ENCODE measurements at regions not wholly inside any gene's neighbourhood (a gene's known extent, or its start where the extent isn't known, plus 50 kb on each side); places are given as distances from the start of the nearest gene placed in this dataset.

- H3K9me3 ChIP-seq: no peaks in the 10 kb centered on the region
- no peak overlapping the region for H3K4me3 ChIP-seq
- DNase-seq: no peak
- H3K27me3 ChIP-seq: no peaks in the 10 kb centered on the region
- H3K27ac ChIP-seq: no peak overlapping the region
- intact Hi-C loops (cut with DNase I): no loop called here
- TF ChIP-seq, protein P1, sequence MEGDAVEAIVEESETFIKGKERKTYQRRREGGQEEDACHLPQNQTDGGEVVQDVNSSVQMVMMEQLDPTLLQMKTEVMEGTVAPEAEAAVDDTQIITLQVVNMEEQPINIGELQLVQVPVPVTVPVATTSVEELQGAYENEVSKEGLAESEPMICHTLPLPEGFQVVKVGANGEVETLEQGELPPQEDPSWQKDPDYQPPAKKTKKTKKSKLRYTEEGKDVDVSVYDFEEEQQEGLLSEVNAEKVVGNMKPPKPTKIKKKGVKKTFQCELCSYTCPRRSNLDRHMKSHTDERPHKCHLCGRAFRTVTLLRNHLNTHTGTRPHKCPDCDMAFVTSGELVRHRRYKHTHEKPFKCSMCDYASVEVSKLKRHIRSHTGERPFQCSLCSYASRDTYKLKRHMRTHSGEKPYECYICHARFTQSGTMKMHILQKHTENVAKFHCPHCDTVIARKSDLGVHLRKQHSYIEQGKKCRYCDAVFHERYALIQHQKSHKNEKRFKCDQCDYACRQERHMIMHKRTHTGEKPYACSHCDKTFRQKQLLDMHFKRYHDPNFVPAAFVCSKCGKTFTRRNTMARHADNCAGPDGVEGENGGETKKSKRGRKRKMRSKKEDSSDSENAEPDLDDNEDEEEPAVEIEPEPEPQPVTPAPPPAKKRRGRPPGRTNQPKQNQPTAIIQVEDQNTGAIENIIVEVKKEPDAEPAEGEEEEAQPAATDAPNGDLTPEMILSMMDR (IDR thresholded peaks at IDR 0.05): no peak
- no peak for TF ChIP-seq EP300 (IDR thresholded peaks at IDR 0.05)
- no peak for TF ChIP-seq POLR2A (IDR thresholded peaks at IDR 0.05)
- H3K4me1 ChIP-seq (ENCODE audit: insufficient read depth): no peaks in the 10 kb centered on the region
- WGBS, 3 donors: 90 to 95% (median 93%) methylated on average over 1 of the region's 1 CpG
- H3K36me3 ChIP-seq: no peaks in the 10 kb centered on the region
Observed at GRCh38 chr7:9874182-9874581, 1099.5 kb upstream of the PHF14 start.

DNA sequence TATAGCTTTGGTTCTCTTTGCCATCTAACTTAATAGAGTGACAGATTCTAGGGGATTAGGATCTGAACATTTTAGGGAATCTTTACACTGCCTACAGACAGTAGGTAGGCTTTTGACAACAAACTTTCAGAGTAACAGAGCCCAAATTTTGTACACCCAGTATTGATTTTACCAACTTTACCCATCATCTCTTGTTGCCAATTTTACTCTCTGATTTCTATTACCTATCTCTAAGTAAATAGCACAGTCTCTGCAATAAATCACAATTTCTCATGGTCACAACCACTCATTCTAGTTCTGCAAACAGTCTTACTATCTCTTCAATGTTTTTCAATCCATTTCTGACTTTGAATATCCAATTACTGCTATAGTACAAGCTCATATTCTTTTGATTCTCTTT lies 1097.6 kb upstream of the PHF14 start:
- no peak overlapping the region for H3K27ac ChIP-seq
- TF ChIP-seq, protein P1 (IDR thresholded peaks at IDR 0.05): no peak
- TF ChIP-seq EP300 (IDR thresholded peaks at IDR 0.05) (no peak), POLR2A (IDR thresholded peaks at IDR 0.05) (no peak)
- H3K4me3 ChIP-seq: no peak overlapping the region
- no peaks in the 10 kb centered on the region for H3K9me3 ChIP-seq
- intact Hi-C loops (cut with DNase I): no loop called here
- H3K4me1 ChIP-seq (ENCODE audit: insufficient read depth): no peaks in the 10 kb centered on the region
- DNase-seq: no peak
- no peaks in the 10 kb centered on the region for H3K27me3 ChIP-seq
- no peaks in the 10 kb centered on the region for H3K36me3 ChIP-seq

DNA sequence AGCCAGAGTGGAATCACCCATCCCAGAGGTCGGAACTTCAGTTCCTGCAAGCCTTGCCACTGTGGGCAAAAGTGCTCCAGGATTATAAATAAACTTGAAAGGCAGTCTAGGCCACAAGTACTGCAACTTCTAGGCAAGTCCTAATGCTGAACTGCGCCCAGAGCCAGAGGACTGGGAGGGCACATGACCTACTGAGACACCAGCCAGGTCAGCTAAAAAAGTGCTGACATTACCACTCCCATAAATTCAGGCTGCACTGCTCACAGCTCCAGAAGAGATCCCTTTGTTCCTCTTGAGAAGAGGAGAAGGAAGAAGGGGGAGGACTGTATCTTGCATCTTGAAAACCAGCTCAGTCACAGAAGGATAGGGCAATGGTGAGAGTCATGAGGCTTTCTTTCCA lies 1084.1 kb upstream of the PHF14 start:
- Histone ChIP-seq H3K9me3 (no peaks in the 10 kb centered on the region), H3K4me3 (no peak overlapping the region), H3K27ac (no peak overlapping the region), H3K36me3 (no peaks in the 10 kb centered on the region), H3K27me3 (no peaks in the 10 kb centered on the region), H3K4me1 (ENCODE audit: insufficient read depth) (no peaks in the 10 kb centered on the region)
- DNase-seq: no peak
- 49 to 72% (median 62%) methylated on average over 2 of the region's 2 CpGs for WGBS, 3 donors
- intact Hi-C loops (cut with DNase I): no loop called here
- TF ChIP-seq POLR2A (IDR thresholded peaks at IDR 0.05): no peak
- TF ChIP-seq EP300 (IDR thresholded peaks at IDR 0.05): no peak
- TF ChIP-seq, protein P1 (IDR thresholded peaks at IDR 0.05): no peak

DNA sequence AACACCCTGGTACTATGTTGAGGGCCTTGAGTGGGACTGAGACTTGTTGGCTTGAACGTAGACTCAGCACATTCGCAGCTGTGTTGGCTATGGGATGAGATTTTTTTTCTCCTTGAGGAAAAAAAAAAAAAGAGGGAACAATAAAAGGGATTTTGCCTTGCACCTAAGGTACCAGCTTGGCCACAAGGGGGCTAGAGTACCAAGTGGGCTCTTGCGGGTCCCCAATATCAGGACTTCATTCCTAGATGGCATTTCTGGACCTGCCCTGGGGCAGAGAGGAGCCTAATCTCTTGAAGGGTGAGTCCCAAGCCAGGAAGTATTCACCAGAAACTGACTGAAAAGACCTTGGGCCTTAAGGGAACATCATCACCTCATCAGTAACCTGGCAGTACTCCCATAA lies 1083.6 kb upstream of the PHF14 start:
- H3K27me3 ChIP-seq: no peaks in the 10 kb centered on the region
- intact Hi-C loops (cut with DNase I): no loop called here
- H3K27ac ChIP-seq: no peak overlapping the region
- no peaks in the 10 kb centered on the region for H3K4me1 ChIP-seq (ENCODE audit: insufficient read depth)
- H3K9me3 ChIP-seq: no peaks in the 10 kb centered on the region
- DNase-seq: no peak
- TF ChIP-seq POLR2A (IDR thresholded peaks at IDR 0.05) (no peak), EP300 (IDR thresholded peaks at IDR 0.05) (no peak)
- TF ChIP-seq, protein P1 (IDR thresholded peaks at IDR 0.05): no peak
- WGBS, 3 donors: 78 to 87% (median 80%) methylated on average over 3 of the region's 3 CpGs
- no peaks in the 10 kb centered on the region for H3K36me3 ChIP-seq
- H3K4me3 ChIP-seq: no peak overlapping the region

- WGBS, 3 donors: 53 to 84% (median 74%) methylated on average over 3 of the region's 3 CpGs
Observed at GRCh38 chr7:9891056-9891455, 1082.6 kb upstream of the PHF14 start.

More at GRCh38 chr7:9891056-9891455, 1082.6 kb upstream of the PHF14 start:
- H3K36me3 ChIP-seq: no peaks in the 10 kb centered on the region
- no peaks in the 10 kb centered on the region for H3K9me3 ChIP-seq
- H3K27me3 ChIP-seq: no peaks in the 10 kb centered on the region
- no peak overlapping the region for H3K27ac ChIP-seq
- no peak for DNase-seq
- intact Hi-C loops (cut with DNase I): no loop called here
- no peak overlapping the region for H3K4me3 ChIP-seq
- no peak for TF ChIP-seq EP300 (IDR thresholded peaks at IDR 0.05)
- TF ChIP-seq POLR2A (IDR thresholded peaks at IDR 0.05): no peak
- TF ChIP-seq, protein P1 (IDR thresholded peaks at IDR 0.05): no peak
- H3K4me1 ChIP-seq (ENCODE audit: insufficient read depth): no peaks in the 10 kb centered on the region
